NCI-H2081 treated with DMSO at 0.1 percent for 48 hours (cell line): ENCODE measurements at regions not wholly inside any gene's neighbourhood (a gene's known extent, or its start where the extent isn't known, plus 50 kb on each side); places are given as distances from the start of the nearest gene placed in this dataset.
"Not testable (repeated sequence)": the region's sequence is repeated elsewhere in the genome, so short reads cannot be mapped to it uniquely, and the experiment has no call there.

Experiments
- DNase-seq: peaks from one replicate; lab custom pipeline; 2025; lab: John Stamatoyannopoulos, UW

- DNase-seq, result no peak
These were observed 116.2 kb upstream of the NECTIN3 start for GRCh38 chr3:110955301-110955880.

DNA sequence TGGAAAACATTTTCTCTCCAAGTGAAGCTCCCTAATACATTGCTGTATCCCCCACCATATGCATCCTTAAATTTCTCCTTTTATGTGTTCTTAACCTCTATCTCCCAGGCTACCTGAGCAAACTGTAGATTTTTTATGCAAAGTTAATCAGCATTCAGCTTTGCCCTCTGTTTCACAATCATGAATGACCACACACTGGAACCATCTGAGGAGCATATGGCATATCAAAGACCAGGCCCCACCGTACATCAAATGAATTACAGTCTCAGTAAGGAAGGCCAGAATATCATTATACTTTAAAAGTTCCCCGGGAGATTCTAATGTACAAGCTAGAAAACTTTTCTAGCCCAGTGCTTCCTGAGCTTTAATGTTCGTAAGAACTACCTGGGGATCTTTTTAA is 115.5 kb upstream of the NECTIN3 start:
- no peak for DNase-seq

- no peak for DNase-seq
These were observed 114.2 kb upstream of the NECTIN3 start for GRCh38 chr3:110957247-110958025.

GRCh38 chr3:110958313-110959147 is 113.1 kb upstream of the NECTIN3 start:
- DNase-seq, result no peak

GRCh38 chr3:110965976-110966375 is 105.6 kb upstream of the NECTIN3 start:
- no peak for DNase-seq

DNA sequence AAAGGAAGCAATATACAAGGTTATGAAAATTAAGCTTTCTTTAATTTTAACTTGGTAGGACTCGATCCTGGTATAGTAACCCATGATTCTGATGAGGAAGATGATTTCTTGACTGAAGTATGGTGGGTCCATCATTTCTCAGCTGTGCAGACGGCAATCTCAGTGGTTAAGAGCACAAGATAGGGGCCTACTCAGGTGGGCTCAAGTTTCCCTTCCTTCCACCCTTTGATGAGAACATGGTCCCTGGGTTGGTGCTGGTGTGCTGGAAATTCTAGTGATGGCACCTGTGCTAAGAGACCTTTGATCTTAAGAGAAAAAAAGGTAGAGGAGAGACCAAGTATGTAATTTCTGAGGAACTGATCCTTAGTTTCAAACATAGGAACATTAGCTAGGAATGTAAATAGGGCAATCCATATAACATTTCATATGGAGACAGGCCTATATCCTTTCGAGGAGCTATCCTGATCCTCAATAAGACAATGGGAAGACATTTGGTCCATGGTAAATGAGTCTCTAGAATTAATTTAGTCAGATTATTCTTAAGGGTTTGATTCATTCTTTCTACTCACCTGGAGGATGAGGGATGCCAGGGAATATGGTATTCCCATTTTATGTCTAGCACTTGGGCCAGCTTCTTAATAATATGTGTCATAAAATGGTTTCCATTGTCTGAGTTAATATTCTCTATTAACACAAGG is 104.5 kb upstream of the NECTIN3 start:
- DNase-seq, result no peak

DNA sequence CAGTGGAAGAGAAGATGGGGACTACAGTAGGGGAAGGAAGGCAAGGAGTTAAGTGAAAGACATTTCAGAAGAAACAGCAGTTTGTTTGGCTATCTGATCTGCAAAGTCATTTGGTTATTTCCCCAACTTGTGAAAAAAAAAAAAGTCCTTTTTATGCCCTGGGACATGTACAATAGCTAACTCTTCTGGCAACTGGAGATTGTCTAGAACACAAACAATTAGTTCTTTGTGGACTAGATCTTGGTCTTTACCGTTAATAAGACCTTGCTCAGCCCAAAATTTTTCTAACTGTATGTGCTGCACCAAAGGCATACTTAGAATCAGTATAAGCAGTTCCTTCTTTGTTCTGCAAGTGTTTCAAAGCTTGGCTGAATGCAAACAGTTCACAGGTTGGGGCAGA is 103.5 kb upstream of the NECTIN3 start:
- DNase-seq, result no peak

DNA sequence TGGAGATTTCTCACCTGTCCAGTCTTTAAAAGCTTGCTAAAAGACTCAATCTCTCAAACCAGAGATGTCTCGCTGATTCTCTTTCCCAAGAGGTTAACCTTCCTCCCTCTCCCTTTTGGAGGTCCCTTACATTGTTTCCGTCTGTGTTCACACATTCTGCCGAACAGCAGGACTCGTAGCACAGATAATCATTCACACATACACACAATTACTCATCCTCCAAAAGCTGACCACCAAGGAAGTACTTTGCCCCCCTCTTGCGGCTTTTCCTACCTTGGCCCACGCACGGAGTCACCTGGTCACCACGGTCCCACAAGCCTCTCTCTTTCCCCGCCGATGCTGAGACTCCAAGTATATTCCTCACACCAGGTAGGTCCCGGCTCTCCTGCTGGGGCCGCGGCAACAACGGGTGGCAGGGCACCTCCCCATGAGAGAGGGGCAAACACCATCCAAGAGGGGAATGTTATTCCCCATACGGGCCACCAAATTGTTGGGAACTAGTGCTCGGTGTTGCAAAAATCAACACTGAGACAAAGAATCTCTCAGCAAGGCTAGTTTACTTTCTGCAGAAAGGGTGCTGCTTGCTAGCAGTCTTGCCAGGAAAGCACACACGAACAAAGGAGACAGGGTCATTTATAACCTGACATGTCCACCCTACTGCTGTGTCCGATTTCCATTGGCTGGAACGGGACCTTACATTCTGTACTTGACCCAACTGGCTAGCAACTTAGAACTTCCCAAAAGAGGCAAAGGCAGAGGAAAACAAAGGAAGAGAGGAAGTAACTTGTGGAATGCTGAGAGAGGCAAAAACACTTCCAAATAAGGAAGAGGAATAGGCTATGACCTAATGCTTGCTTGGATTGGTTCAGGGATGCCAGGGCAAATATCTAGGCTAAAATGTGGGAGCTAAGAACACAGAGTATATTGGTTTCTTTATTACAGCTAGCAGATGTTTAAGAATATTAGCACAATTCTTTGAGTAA is 102.1 kb upstream of the NECTIN3 start:
- DNase-seq, result no peak

DNA sequence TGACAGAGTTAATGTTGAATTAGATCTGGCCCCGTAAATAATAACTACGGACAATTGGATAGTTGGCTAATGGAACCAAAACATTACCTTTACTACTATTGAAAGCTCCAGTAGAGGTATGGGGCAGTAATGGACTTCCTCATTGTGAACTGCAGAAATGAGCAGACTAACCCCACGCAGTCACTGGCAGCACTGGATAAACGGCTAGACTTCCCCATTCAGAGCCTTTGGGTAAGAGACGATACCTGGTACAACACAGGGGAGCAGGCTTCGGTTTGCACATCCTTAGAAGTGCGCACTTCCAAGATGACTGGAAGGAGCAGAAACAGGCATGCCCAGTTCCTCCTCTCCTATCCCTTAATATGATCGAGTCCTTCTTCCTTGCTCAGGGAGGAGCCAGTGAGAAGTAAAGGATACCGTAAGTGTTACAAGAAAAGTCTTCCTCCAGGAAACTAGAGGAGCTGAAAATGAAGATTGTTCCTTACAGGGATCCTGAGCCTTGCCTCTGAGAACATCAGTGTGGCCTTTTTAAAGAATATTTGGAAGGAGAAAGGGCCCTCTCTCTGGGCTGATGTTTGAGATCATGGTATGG is 100.5 kb upstream of the NECTIN3 start:
- no peak for DNase-seq

GRCh38 chr3:110973263-110973895 is 98.2 kb upstream of the NECTIN3 start:
- DNase-seq, result no peak

GRCh38 chr3:110974902-110975301 is 96.7 kb upstream of the NECTIN3 start:
- DNase-seq, result no peak

GRCh38 chr3:110984456-110985250 is 87.0 kb upstream of the NECTIN3 start:
- no peak for DNase-seq

DNA sequence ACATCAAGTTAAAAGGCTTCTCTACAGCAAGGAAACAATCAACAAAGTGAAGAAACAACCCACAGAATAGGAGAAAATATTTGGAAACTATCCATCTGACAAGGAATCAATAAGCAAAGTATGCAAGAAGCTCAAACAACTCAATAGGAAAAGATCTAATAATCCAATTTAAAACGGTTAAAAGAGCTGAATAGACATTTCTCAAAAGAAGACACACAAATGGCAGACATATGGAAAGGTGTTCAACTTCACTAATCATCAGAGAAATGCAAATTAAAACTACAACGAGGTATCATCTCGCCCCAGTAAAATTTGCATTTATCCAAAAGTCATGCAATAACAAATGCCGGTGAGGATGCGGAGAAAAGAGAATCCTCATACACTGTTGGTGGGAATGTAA is 82.2 kb upstream of the NECTIN3 start:
- no peak for DNase-seq

GRCh38 chr3:110995461-110996231 is 76.0 kb upstream of the NECTIN3 start:
- DNase-seq, result no peak

DNA sequence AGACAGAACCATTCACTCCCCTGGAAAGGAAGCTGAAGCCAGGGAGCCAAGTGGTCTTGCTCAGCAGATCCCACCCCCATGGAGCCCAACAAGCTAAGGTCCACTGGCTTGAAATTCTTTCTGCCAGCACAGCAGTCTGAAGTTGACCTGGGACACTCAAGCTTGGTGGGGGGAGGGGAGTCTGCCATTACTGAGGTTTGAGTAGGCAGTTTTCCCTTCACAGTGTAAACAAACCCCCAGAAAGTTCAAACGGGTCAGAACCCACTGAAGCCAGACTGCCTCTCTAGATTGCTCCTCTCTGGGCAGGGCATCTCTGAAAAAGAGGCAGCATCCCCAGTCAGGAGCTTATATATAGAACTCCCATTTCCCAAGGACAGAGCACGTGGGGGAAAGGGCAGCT is 72.8 kb upstream of the NECTIN3 start:
- DNase-seq, result not testable (repeated sequence)

- not testable (repeated sequence) for DNase-seq
These were observed 65.1 kb upstream of the NECTIN3 start for GRCh38 chr3:111006485-111006884.

GRCh38 chr3:111012388-111013248 is 59.0 kb upstream of the NECTIN3 start:
- no peak for DNase-seq
